PC-3 (cell line): ENCODE measurements at regions not wholly inside any gene's neighbourhood (a gene's known extent, or its start where the extent isn't known, plus 50 kb on each side); places are given as distances from the start of the nearest gene placed in this dataset.

Experiments used
- ATAC-seq: fragments of 200-7000 bp; cut with Tn5 transposase; 2 replicates; pipeline ENCODE4 v1.9.1; 2020; ENCODE audit warnings: mild to moderate bottlenecking, moderate library complexity
- BruUV-seq: library from RNA; stranded (reverse); fragments of 400-500 nt; replicated peaks from 2 replicates; lab custom pipeline; 2021; lab: Mats Ljungman, UMichigan
- CTCF ChIA-PET: fragments of 300-600 bp; sonication (Branson Sonifier 250); formaldehyde crosslinking; loops from one replicate; lab custom pipeline; 2022; ENCODE audit warnings: antibody characterized with exemption; lab: Charles Lee
- POLR2A ChIA-PET: fragments of 300-600 bp; sonication (Branson Sonifier 250); formaldehyde crosslinking; loops from one replicate; lab custom pipeline; 2022; ENCODE audit warnings: antibody characterized with exemption; ENCODE audit not compliant: unreplicated experiment; lab: Charles Lee
- DNase-seq: peaks from one replicate; pipeline ENCODE4 v3.0.0-alpha.2; 2015
- H2AFZ ChIP-seq: fragments of 300-600 bp; sonication (generic); 2 replicates; pipeline ENCODE4 v1.6.0; 2016; ENCODE audit warnings: antibody characterized with exemption, low read length
- H3F3A ChIP-seq: fragments of 300-600 bp; sonication (generic); one replicate; pipeline ENCODE4 v1.6.0; 2017; ENCODE audit warnings: antibody characterized with exemption, low read length, control low read depth, mild to moderate bottlenecking; ENCODE audit not compliant: unreplicated experiment
- H3K27ac ChIP-seq: fragments of 300-600 bp; sonication (generic); 2 replicates; pipeline ENCODE4 v1.5.1; 2016; ENCODE audit warnings: mild to moderate bottlenecking, low read length
- H3K27me3 ChIP-seq: fragments of 300-600 bp; sonication (generic); 2 replicates; pipeline ENCODE4 v1.6.1; 2016; ENCODE audit warnings: low read length, mixed read lengths
- H3K36me3 ChIP-seq: fragments of 300-600 bp; sonication (generic); 2 replicates; pipeline ENCODE4 v1.6.1; 2016; ENCODE audit warnings: low read depth, mixed run types, low read length, mixed read lengths
- H3K4me1 ChIP-seq: fragments of 300-600 bp; sonication (generic); 2 replicates; pipeline ENCODE4 v1.5.1; 2016; ENCODE audit warnings: low read length; ENCODE audit not compliant: insufficient read depth
- H3K4me2 ChIP-seq: fragments of 300-600 bp; sonication (generic); 2 replicates; pipeline ENCODE4 v1.6.0; 2016; ENCODE audit warnings: low read length
- H3K4me3 ChIP-seq: fragments of 300-600 bp; sonication (generic); 2 replicates; pipeline ENCODE4 v1.5.1; 2016; ENCODE audit warnings: mild to moderate bottlenecking, low read length, mixed read lengths
- H3K79me2 ChIP-seq: fragments of 300-600 bp; sonication (generic); 2 replicates; pipeline ENCODE4 v1.6.1; 2017; ENCODE audit warnings: low read length, mixed read lengths
- H3K9ac ChIP-seq: fragments of 300-600 bp; sonication (generic); 2 replicates; pipeline ENCODE4 v1.6.0; 2016; ENCODE audit warnings: mild to moderate bottlenecking, low read length
- H3K9me2 ChIP-seq: fragments of 300-600 bp; sonication (generic); replicated peaks from 2 replicates; pipeline ENCODE4 v1.6.1; 2016; ENCODE audit warnings: mixed run types, low read length, mixed read lengths
- H3K9me3 ChIP-seq: fragments of 300-600 bp; sonication (generic); 2 replicates; pipeline ENCODE4 v1.6.1; 2016; ENCODE audit warnings: low read length, mixed read lengths
- H4K20me1 ChIP-seq: fragments of 300-600 bp; sonication (generic); 2 replicates; pipeline ENCODE4 v1.6.1; 2016; ENCODE audit warnings: low read length, mixed read lengths
- EZH2 ChIP-seq: fragments of 300-600 bp; sonication (generic); IDR thresholded peaks from one replicate; pipeline ENCODE4 v1.6.1; 2017; ENCODE audit warnings: antibody characterized with exemption, mild to moderate bottlenecking, low read length; ENCODE audit not compliant: unreplicated experiment
- EZH2phosphoT487 ChIP-seq: fragments of 300-600 bp; sonication (generic); IDR thresholded peaks from 2 replicates; pipeline ENCODE4 v1.6.1; 2018; ENCODE audit warnings: mild to moderate bottlenecking, antibody characterized with exemption, low read length, borderline replicate concordance
- intact Hi-C: fragments of 100-400 bp; cut with micrococcal nuclease; formaldehyde crosslinking; loops from 2 replicates; pipeline ENCODE4 v1.9.0; 2023
- TF ChIP-seq, protein P1 (sequence below): fragments of 300-600 bp; sonication (generic); conservative IDR thresholded peaks from 2 replicates; pipeline ENCODE4 v1.5.1; 2017; ENCODE audit warnings: antibody characterized with exemption, low read depth, mild to moderate bottlenecking, low read length

GRCh38 chr11:116560589-116560988 is 212.2 kb downstream of the BUD13 start:
- ChIA-PET POLR2A (no interaction called here), CTCF (no interaction called here)
- Histone ChIP-seq H3K4me3 (no peak overlapping the region), H3K4me2 (no peak overlapping the region), H3K9me3 (no peaks in the 10 kb centered on the region), H3K79me2 (no peaks in the 10 kb centered on the region), H2AFZ (no peak overlapping the region), H3K27me3 (peaks cover 53% of the 10 kb centered on the region), H3K36me3 (no peaks in the 10 kb centered on the region), H3K9me2 (no peaks in the 10 kb centered on the region), H3F3A (no peaks in the 10 kb centered on the region), H3K27ac (no peak overlapping the region), H3K9ac (no peak overlapping the region), H3K4me1 (no peaks in the 10 kb centered on the region), H4K20me1 (no peaks in the 10 kb centered on the region)
- no peak for ATAC-seq
- DNase-seq = no peak
- intact Hi-C loops = no loop called here
- TF ChIP-seq EZH2phosphoT487 (no peak), EZH2 (no peak)
- TF ChIP-seq, protein P1, sequence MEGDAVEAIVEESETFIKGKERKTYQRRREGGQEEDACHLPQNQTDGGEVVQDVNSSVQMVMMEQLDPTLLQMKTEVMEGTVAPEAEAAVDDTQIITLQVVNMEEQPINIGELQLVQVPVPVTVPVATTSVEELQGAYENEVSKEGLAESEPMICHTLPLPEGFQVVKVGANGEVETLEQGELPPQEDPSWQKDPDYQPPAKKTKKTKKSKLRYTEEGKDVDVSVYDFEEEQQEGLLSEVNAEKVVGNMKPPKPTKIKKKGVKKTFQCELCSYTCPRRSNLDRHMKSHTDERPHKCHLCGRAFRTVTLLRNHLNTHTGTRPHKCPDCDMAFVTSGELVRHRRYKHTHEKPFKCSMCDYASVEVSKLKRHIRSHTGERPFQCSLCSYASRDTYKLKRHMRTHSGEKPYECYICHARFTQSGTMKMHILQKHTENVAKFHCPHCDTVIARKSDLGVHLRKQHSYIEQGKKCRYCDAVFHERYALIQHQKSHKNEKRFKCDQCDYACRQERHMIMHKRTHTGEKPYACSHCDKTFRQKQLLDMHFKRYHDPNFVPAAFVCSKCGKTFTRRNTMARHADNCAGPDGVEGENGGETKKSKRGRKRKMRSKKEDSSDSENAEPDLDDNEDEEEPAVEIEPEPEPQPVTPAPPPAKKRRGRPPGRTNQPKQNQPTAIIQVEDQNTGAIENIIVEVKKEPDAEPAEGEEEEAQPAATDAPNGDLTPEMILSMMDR = no peak
- no TSS peak for BruUV-seq

- H3K4me3 ChIP-seq = no peak overlapping the region
- intact Hi-C loops = no loop called here
- TF ChIP-seq EZH2phosphoT487 = no peak
- TF ChIP-seq, protein P1 = no peak
- TF ChIP-seq EZH2 = no peak
- DNase-seq (peak; percentile 20), ATAC-seq (no peak)
- H3F3A ChIP-seq = no peaks in the 10 kb centered on the region
- H3K36me3 ChIP-seq = no peaks in the 10 kb centered on the region
- H4K20me1 ChIP-seq = no peaks in the 10 kb centered on the region
- no peaks in the 10 kb centered on the region for H3K9me3 ChIP-seq
- no peaks in the 10 kb centered on the region for H3K79me2 ChIP-seq
- no peak overlapping the region for H3K27ac ChIP-seq
- no peaks in the 10 kb centered on the region for H3K9me2 ChIP-seq
- H3K9ac ChIP-seq = no peak overlapping the region
- BruUV-seq = no TSS peak
- H3K4me2 ChIP-seq = no peak overlapping the region
- ChIA-PET CTCF (no interaction called here), POLR2A (no interaction called here)
- peaks cover 64% of the 10 kb centered on the region for H3K27me3 ChIP-seq
- no peak overlapping the region for H2AFZ ChIP-seq
- H3K4me1 ChIP-seq = no peaks in the 10 kb centered on the region
Observed at GRCh38 chr11:116558504-116559211, 214.1 kb downstream of the BUD13 start.

- DNase-seq = no peak
- no peak for TF ChIP-seq EZH2
- TF ChIP-seq EZH2phosphoT487 = no peak
- TF ChIP-seq, protein P1 = no peak
- Histone ChIP-seq H3K27me3 (peaks cover 64% of the 10 kb centered on the region), H3K4me2 (no peak overlapping the region), H3K36me3 (no peaks in the 10 kb centered on the region), H3K4me3 (no peak overlapping the region), H3K9me3 (no peaks in the 10 kb centered on the region), H3K4me1 (no peaks in the 10 kb centered on the region), H2AFZ (no peak overlapping the region), H3K79me2 (no peaks in the 10 kb centered on the region), H3F3A (no peaks in the 10 kb centered on the region), H3K9me2 (no peaks in the 10 kb centered on the region), H3K9ac (no peak overlapping the region), H4K20me1 (no peaks in the 10 kb centered on the region), H3K27ac (no peak overlapping the region)
- no peak for ATAC-seq
- POLR2A ChIA-PET = no interaction called here
- intact Hi-C loops = no loop called here
- CTCF ChIA-PET = no interaction called here
- no TSS peak for BruUV-seq
Observed at GRCh38 chr11:116557282-116557681, 215.5 kb downstream of the BUD13 start.
